GM19438 (cell line): ENCODE measurements at regions not wholly inside any gene's neighbourhood (a gene's known extent, or its start where the extent isn't known, plus 50 kb on each side); places are given as distances from the start of the nearest gene placed in this dataset.

Source experiments
- ATAC-seq: cut with Tn5 transposase; IDR thresholded peaks from one replicate; pipeline ENCODE4 v1.9.1; 2021; ENCODE audit warnings: low read depth; ENCODE audit not compliant: unreplicated experiment

DNA sequence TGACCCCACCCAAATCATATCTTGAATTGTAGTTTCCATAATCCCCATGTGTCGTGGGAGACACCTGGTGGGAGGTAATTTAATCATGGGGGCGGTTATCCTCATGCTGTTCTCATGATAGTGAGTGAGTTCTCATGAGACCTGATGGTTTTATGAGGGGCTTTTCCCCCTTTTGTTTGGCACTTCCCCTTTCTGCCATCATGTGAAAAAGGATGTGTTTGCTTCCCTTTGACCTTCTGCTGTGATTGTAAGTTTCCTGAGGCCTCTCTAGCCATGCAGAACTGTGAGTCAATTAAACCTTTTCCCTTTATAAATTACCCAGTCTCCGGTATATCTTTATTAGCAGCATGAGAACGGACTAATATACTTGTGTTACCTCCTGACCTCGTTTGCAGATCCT is 156.6 kb upstream of the MTNR1B start:
- no peak for ATAC-seq

- ATAC-seq, result no peak
Observed at GRCh38 chr11:92819830-92820229, 149.6 kb upstream of the MTNR1B start.

DNA sequence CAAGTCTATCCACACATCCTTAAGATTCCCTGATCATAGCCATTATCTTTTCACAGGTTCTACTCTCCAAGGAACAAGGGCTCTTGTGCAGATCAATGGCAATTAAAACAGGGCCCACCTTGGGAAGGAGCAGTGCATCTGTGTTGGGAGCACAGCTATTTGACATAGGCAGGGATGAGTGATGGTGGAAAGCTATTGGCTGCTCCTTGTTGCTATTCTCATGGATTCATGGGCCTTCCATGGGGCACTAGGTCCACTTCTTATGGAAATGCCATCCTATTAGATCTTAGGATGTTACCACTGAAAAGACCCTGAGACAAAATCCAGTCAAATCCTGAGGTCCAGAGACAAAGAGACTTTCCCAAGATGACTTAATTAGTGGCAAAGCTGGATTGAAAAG is 148.6 kb upstream of the MTNR1B start:
- no peak for ATAC-seq

GRCh38 chr11:92822410-92822809 is 147.0 kb upstream of the MTNR1B start:
- no peak for ATAC-seq

GRCh38 chr11:92826136-92826535 is 143.3 kb upstream of the MTNR1B start:
- ATAC-seq, result no peak

- no peak for ATAC-seq
Observed at GRCh38 chr11:92826603-92827002, 142.8 kb upstream of the MTNR1B start.

DNA sequence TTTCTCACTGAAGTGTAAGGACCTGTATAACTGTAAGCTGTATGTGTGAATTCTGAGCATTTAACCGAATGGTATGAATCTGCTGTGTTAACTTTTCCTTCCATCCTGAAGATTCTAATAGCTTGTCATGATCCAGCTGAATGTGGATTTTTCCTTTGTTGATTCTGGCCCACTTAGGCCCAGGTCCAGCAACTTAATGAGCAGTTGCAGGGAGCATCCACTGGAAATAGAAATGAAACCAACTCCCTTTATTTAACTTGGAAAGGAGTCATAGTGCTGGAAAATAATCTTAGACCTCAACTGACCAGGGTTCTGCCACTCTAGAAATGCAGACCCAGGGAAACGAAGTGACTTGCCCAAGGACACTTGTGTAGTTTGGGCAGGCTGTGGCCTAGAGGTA is 142.3 kb upstream of the MTNR1B start:
- no peak for ATAC-seq

- ATAC-seq, result no peak
Observed at GRCh38 chr11:92828556-92828955, 140.9 kb upstream of the MTNR1B start.

- ATAC-seq, result no peak
Observed at GRCh38 chr11:92829121-92829520, 140.3 kb upstream of the MTNR1B start.

DNA sequence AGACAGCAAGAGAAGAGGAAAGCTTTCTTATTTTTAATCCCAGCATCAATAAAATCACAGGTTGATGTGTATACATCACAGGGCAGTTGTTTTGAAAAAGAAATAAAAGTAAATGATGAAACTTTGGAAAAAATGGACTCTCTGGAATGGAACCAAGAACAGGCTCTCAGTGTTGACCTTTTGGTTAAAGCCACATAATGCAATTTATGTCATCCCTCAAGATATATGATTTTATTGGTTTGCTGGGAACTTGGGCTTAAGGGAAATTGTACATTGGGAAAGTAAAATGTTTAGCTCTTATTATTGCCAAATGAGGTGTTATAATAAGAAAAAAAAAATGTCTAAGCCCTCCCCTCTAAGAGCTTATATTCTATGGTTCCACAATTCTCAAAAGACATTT is 139.8 kb upstream of the MTNR1B start:
- ATAC-seq, result no peak

- ATAC-seq, result peak; percentile 90
Observed at GRCh38 chr11:92830377-92831155, 138.9 kb upstream of the MTNR1B start.

GRCh38 chr11:92834296-92835020 is 135.0 kb upstream of the MTNR1B start:
- ATAC-seq, result no peak

- no peak for ATAC-seq
Observed at GRCh38 chr11:92837595-92837994, 131.9 kb upstream of the MTNR1B start.

- ATAC-seq, result no peak
Observed at GRCh38 chr11:92838759-92839310, 130.6 kb upstream of the MTNR1B start.

DNA sequence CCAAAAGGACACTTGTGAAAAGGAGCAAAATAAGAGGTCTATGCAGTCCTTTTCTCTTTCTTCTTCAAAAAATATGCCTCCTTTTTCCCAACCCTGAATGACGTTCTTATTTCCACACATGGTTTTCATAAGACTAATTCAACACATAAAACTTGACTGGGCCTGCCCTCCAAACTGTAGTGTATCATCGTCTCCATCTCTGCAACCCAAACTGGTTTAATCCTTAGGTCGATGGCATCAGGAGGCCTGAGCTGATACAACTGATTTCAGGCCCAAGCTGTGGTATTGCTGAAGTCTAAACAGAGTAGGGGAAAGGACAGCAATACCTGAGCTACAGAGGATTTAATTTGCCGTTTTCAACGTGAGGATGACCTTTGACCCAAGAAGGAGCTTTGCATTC is 130.0 kb upstream of the MTNR1B start:
- no peak for ATAC-seq

DNA sequence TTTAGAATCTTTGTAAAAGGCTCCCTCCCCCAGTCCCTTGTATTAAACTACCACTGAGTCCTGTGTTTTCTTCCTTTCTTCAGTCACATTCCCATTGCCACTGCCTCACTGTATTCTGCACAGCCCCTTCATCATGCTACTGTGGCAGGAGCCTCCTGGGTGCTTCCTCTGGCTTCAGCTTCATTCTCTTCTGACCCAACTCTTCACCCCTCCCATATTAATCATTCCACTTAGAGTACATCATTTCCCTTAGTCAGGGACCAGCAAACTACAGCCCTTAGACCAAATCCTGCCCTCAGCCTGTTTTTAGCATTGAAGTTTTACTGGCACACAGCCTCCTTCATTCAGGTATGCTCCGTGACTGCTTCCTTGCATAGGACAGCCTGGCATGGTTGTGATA is 127.7 kb upstream of the MTNR1B start:
- ATAC-seq, result no peak

DNA sequence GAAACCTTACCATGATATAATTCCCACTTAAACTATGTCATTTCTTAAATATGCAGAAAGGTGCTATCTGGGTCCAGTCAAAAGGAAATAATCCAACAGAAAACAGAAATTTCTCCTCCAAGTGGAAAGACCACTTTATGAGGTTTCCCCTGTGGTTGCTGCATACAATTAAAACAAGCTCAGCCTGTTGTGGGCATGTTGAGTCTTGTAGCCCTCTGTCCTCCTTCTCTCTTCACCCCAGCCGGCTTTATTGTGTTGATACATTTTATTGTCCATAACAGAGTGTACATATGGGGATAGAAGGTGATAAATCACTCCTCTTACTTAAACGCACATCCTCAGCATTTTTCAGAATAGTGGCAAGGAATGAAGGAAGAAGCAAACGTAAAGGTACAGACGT is 126.0 kb upstream of the MTNR1B start:
- no peak for ATAC-seq

- ATAC-seq, result no peak
Observed at GRCh38 chr11:92844197-92844596, 125.3 kb upstream of the MTNR1B start.

DNA sequence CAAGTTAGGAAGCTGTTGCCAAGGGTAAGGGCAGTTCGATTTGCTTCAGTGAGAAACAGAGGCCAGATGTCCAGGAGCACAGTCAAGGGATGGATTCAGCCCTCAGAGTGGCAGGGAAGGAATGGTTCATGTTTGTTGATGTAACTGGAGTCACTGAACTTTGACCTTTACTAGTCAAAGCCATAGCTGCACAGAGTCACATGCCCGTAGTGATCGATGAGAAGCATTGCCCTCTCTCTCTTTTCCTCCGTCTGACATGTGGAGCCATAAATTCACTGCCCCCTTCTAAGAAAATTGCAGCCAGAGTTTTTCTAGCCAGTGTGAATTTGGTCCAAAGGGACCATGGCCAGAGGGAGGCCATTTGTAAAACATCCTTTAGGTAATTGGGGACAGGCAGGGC is 124.1 kb upstream of the MTNR1B start:
- ATAC-seq, result no peak

- ATAC-seq, result no peak
Observed at GRCh38 chr11:92845805-92846204, 123.6 kb upstream of the MTNR1B start.

DNA sequence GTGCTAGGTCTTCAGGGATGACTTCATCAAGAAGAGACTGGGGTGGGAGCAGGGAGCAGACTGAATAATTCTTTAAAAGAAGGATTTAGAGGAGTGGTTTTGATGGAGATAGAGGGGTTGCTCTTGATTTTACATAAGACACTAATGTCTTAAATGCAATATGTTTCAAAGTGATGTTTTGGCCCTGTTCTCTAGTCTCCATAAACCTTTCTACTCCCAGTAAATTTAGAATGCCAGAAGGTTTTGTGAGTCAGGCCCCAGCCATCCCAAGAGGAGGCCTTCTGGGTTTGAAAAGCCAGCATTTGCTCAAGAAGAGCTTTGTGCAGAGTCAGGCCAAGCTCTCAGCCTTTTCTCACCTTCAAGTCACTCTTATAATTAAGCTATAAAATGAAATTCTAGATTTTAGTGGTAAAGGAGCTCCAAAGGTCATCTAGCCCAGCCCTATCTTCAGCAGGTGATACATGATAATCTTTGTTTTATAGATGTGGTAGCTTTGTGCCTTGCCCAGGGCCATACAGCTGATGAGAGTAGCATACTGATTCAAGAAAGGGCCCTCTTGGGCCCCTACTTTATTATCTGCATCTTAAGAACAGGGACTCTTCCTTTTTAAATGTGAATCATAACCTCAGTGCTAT is 122.8 kb upstream of the MTNR1B start:
- ATAC-seq, result no peak
